IMR-90 (cell line): ENCODE measurements at regions not wholly inside any gene's neighbourhood (a gene's known extent, or its start where the extent isn't known, plus 50 kb on each side); places are given as distances from the start of the nearest gene placed in this dataset.

Source experiments
- ATAC-seq: fragments of 200-7000 bp; cut with Tn5 transposase; 2 replicates; pipeline ENCODE4 v1.9.1; 2020; ENCODE audit warnings: low read depth, mild to moderate bottlenecking, moderate library complexity
- BruUV-seq: library from RNA; stranded (reverse); fragments of 400-500 nt; replicated peaks from 2 replicates; lab custom pipeline; 2021; lab: Mats Ljungman, UMichigan
- CTCF ChIA-PET: fragments of 300-600 bp; formaldehyde crosslinking; extraction: SDS; loops from one replicate; lab custom pipeline; 2021; ENCODE audit warnings: antibody characterized with exemption; lab: Yijun Ruan, JAX
- POLR2A ChIA-PET: fragments of 300-600 bp; sonication (Branson Sonifier 250); formaldehyde crosslinking; loops from one replicate; lab custom pipeline; 2022; ENCODE audit warnings: antibody characterized with exemption; ENCODE audit not compliant: unreplicated experiment; lab: Charles Lee
- DNase-seq: peaks from one replicate; pipeline ENCODE4 v3.0.0; 2013
- H2AFZ ChIP-seq: replicated peaks from 2 replicates; pipeline ENCODE3; 2013; ENCODE audit warnings: low read length, mild to moderate bottlenecking; ENCODE audit not compliant: poor library complexity
- H2AK5ac ChIP-seq: 2 replicates; pipeline ENCODE4 v1.6.1; 2013; ENCODE audit warnings: low read depth, low read length, inconsistent platforms
- H2AK9ac ChIP-seq: replicated peaks from 2 replicates; pipeline ENCODE3; 2013; ENCODE audit warnings: mild to moderate bottlenecking, low read depth, low read length, moderate library complexity; ENCODE audit not compliant: poor library complexity
- H2BK120ac ChIP-seq: 2 replicates; pipeline ENCODE4 v1.6.1; 2013; ENCODE audit warnings: low read depth, low read length, inconsistent platforms
- H2BK15ac ChIP-seq: 3 replicates; pipeline ENCODE4 v1.6.1; 2013; ENCODE audit warnings: low read depth, low read length, inconsistent platforms
- H2BK20ac ChIP-seq: 2 replicates; pipeline ENCODE4 v1.6.1; 2013; ENCODE audit warnings: low read depth, mild to moderate bottlenecking, inconsistent platforms, low read length, moderate library complexity
- H2BK5ac ChIP-seq: 2 replicates; pipeline ENCODE4 v1.6.1; 2013; ENCODE audit warnings: mild to moderate bottlenecking, low read depth, low read length, inconsistent platforms; ENCODE audit not compliant: poor library complexity, severe bottlenecking
- H3K14ac ChIP-seq: replicated peaks from 2 replicates; pipeline ENCODE4 v1.6.1; 2013; ENCODE audit warnings: low read depth, low read length, inconsistent platforms
- H3K18ac ChIP-seq: 2 replicates; pipeline ENCODE4 v1.6.1; 2013; ENCODE audit warnings: low read depth, low read length, control low read depth
- H3K23ac ChIP-seq: 2 replicates; pipeline ENCODE4 v1.6.1; 2013; ENCODE audit warnings: low read depth, low read length, inconsistent platforms
- H3K27ac ChIP-seq: 2 replicates; pipeline ENCODE4 v1.5.1; 2013; ENCODE audit warnings: mild to moderate bottlenecking, control low read depth, low read length; ENCODE audit not compliant: insufficient read depth
- H3K27me3 ChIP-seq: 2 replicates; pipeline ENCODE4 v1.6.1; 2013; ENCODE audit warnings: low read length; ENCODE audit not compliant: control insufficient read depth, insufficient read depth
- H3K36me3 ChIP-seq: 2 replicates; pipeline ENCODE4 v1.6.1; 2013; ENCODE audit warnings: low read length, mixed read lengths; ENCODE audit not compliant: control insufficient read depth, insufficient read depth
- H3K4ac ChIP-seq: 2 replicates; pipeline ENCODE4 v1.6.1; 2013; ENCODE audit warnings: low read depth, low read length, inconsistent platforms
- H3K4me1 ChIP-seq: 2 replicates; pipeline ENCODE4 v1.6.1; 2013; ENCODE audit warnings: low read length, mixed read lengths; ENCODE audit not compliant: control insufficient read depth, insufficient read depth
- H3K4me2 ChIP-seq: 2 replicates; pipeline ENCODE4 v1.6.1; 2013; ENCODE audit warnings: low read depth, mild to moderate bottlenecking, control low read depth, low read length, moderate library complexity
- H3K4me3 ChIP-seq: 2 replicates; pipeline ENCODE4 v1.5.1; 2013; ENCODE audit warnings: low read depth, mild to moderate bottlenecking, control low read depth, low read length, moderate library complexity; ENCODE audit not compliant: insufficient read depth
- H3K56ac ChIP-seq: 2 replicates; pipeline ENCODE4 v1.6.1; 2013; ENCODE audit warnings: low read length, inconsistent platforms; ENCODE audit not compliant: insufficient read depth; ENCODE audit errors: extremely low read depth
- H3K79me1 ChIP-seq, 2 experiments: 2 replicates each; pipeline ENCODE4 v1.6.1; 2013; ENCODE audit warnings: low read length in 2 of 2, inconsistent platforms in 1 of 2, low read depth in 1 of 2
- H3K9ac ChIP-seq: 2 replicates; pipeline ENCODE4 v1.6.1; 2013; ENCODE audit warnings: low read depth, low read length, control low read depth
- H3K9me1 ChIP-seq: 2 replicates; pipeline ENCODE4 v1.6.1; 2013; ENCODE audit warnings: low read length, inconsistent platforms; ENCODE audit not compliant: insufficient read depth
- H3K9me3 ChIP-seq: 2 replicates; pipeline ENCODE4 v1.6.1; 2013; ENCODE audit warnings: low read length; ENCODE audit not compliant: control insufficient read depth, insufficient read depth
- H4K20me1 ChIP-seq: 2 replicates; pipeline ENCODE4 v1.6.1; 2013; ENCODE audit warnings: low read length, inconsistent platforms; ENCODE audit not compliant: insufficient read depth
- H4K5ac ChIP-seq: 2 replicates; pipeline ENCODE4 v1.6.1; 2013; ENCODE audit warnings: mild to moderate bottlenecking, low read depth, low read length, control low read depth
- H4K8ac ChIP-seq, 2 experiments: 2 replicates each; pipeline ENCODE4 v1.6.1; 2013; ENCODE audit warnings: low read depth in 2 of 2, low read length in 2 of 2, control low read depth in 1 of 2, inconsistent platforms in 1 of 2
- H4K91ac ChIP-seq: 2 replicates; pipeline ENCODE4 v1.6.1; 2013; ENCODE audit warnings: low read depth, low read length, inconsistent platforms; ENCODE audit not compliant: insufficient read depth
- BHLHE40 ChIP-seq: fragments of 150-350 bp; IDR thresholded peaks from 2 replicates; pipeline ENCODE4 v1.6.1; 2016; ENCODE audit warnings: mild to moderate bottlenecking, low read depth, low read length
- CHD1 ChIP-seq: IDR thresholded peaks from 2 replicates; pipeline ENCODE4 v1.6.1; 2012; ENCODE audit warnings: low read depth, low read length, improper control_type of control experiment
- FOS ChIP-seq: fragments of 150-350 bp; IDR thresholded peaks from 2 replicates; pipeline ENCODE4 v1.6.1; 2016; ENCODE audit warnings: low read depth, low read length
- MAFK ChIP-seq: IDR thresholded peaks from 2 replicates; pipeline ENCODE4 v1.6.1; 2012; ENCODE audit warnings: low read depth, low read length, improper control_type of control experiment
- NFE2L2 ChIP-seq: fragments of 150-350 bp; IDR thresholded peaks from 2 replicates; pipeline ENCODE4 v1.6.1; 2016; ENCODE audit warnings: low read depth, mild to moderate bottlenecking, low read length
- POLR2A ChIP-seq: IDR thresholded peaks from 2 replicates; pipeline ENCODE4 v1.6.1; 2012; ENCODE audit warnings: mild to moderate bottlenecking, low read depth, low read length
- RCOR1 ChIP-seq: IDR thresholded peaks from 2 replicates; pipeline ENCODE4 v1.6.1; 2012; ENCODE audit warnings: mild to moderate bottlenecking, low read length, improper control_type of control experiment; ENCODE audit not compliant: insufficient replicate concordance
- SMC3 ChIP-seq: fragments of 150-350 bp; IDR thresholded peaks from 2 replicates; pipeline ENCODE4 v1.6.1; 2016; ENCODE audit warnings: low read depth, mild to moderate bottlenecking, antibody characterized with exemption, low read length, moderate library complexity
- WGBS, 2 experiments: methylation state at CpG; one replicate each; pipeline versions ENCODE4 v1.1.5 to v1.1.7; 2013; ENCODE audit warnings: missing lambda C conversion rate in 2 of 2; ENCODE audit not compliant: insufficient read length in 1 of 2; ENCODE audit errors: extremely low coverage in 2 of 2; 5-methylcytosine and 5-hydroxymethylcytosine counted together
- dilution Hi-C: fragments of 300-500 bp; cut with HindIII; formaldehyde crosslinking; loops from one replicate; pipeline ENCODE4 v1.14.3; 2018; ENCODE audit warnings: low sequenced_read_pairs; ENCODE audit not compliant: unreplicated experiment
- in situ Hi-C: fragments of 300-500 bp; cut with MboI; formaldehyde crosslinking; loops from 3 replicates; pipeline ENCODE4 v1.14.3; 2019; ENCODE audit warnings: low sequenced_read_pairs, inconsistent platforms, mixed read lengths
- intact Hi-C: fragments of 100-400 bp; cut with micrococcal nuclease; formaldehyde crosslinking; loops from 2 replicates; pipeline ENCODE4 v1.10.0; 2022
- TF ChIP-seq, protein P1 (sequence below): conservative IDR thresholded peaks from 2 replicates; pipeline ENCODE4 v1.5.1; 2012; ENCODE audit warnings: mild to moderate bottlenecking, low read depth, low read length, improper control_type of control experiment

DNA sequence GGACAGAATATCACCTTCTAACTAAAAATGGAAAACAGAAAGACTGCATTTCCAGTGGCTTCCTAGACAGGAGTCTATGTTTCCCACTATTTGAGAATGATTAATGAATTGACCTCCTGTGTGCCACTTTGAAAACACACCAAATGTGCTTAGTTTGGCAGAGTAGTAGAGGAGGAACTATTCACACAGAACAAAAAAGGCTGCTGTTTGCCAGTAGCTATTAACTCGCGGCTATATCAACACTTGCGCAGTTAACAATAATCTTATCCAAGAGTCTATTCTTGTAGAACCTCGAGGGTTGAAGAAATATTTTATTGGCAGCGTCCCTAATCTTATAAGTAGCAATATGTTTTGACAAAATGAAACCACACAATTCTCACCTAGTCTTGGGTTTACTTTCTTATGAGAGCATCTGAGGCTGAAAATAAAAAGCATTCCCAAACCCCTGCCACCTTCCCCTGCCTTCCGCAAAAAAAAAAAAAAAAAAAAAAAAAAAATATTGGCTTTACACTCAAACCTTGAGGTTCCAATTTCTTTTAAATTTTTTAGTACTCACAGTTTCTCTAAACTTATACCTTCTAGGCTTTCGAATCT lies 127.3 kb upstream of the FLRT2 start:
- WGBS, 2 experiments, result no CpG with 5 or more reads among the region's 7 CpGs
- H3K27ac ChIP-seq, result no peak overlapping the region
- CTCF ChIA-PET, result no interaction called here
- H3K14ac ChIP-seq, result no peak overlapping the region
- no peak overlapping the region for H2BK20ac ChIP-seq
- BruUV-seq, result no TSS peak
- no peak overlapping the region for H2BK120ac ChIP-seq
- H4K20me1 ChIP-seq, result no peaks in the 10 kb centered on the region
- no peak overlapping the region for H2AK9ac ChIP-seq
- no peak overlapping the region for H4K8ac ChIP-seq
- H3K56ac ChIP-seq, result no peak overlapping the region
- no peaks in the 10 kb centered on the region for H3K9me3 ChIP-seq
- no peak overlapping the region for H2BK5ac ChIP-seq
- no peak overlapping the region for H3K18ac ChIP-seq
- H4K5ac ChIP-seq, result no peak overlapping the region
- intact Hi-C loops, result no loop called here
- no peak for ATAC-seq
- no peak overlapping the region for H2AFZ ChIP-seq
- no peaks in the 10 kb centered on the region for H3K79me1 ChIP-seq
- no peak overlapping the region for H2BK15ac ChIP-seq
- in situ Hi-C loops, result no loop called here
- dilution Hi-C loops, result no loop called here
- H2AK5ac ChIP-seq, result no peak overlapping the region
- no peak overlapping the region for H3K4me3 ChIP-seq
- no peak overlapping the region for H3K4ac ChIP-seq
- no peak overlapping the region for H4K91ac ChIP-seq
- H3K23ac ChIP-seq, result no peak overlapping the region
- no peak overlapping the region for H3K4me2 ChIP-seq
- H3K27me3 ChIP-seq, result no peaks in the 10 kb centered on the region
- no peaks in the 10 kb centered on the region for H3K9me1 ChIP-seq
- no peak for DNase-seq
- H3K4me1 ChIP-seq, result no peaks in the 10 kb centered on the region
- H3K9ac ChIP-seq, result no peak overlapping the region
- no peak for TF ChIP-seq SMC3
- TF ChIP-seq, protein P1, sequence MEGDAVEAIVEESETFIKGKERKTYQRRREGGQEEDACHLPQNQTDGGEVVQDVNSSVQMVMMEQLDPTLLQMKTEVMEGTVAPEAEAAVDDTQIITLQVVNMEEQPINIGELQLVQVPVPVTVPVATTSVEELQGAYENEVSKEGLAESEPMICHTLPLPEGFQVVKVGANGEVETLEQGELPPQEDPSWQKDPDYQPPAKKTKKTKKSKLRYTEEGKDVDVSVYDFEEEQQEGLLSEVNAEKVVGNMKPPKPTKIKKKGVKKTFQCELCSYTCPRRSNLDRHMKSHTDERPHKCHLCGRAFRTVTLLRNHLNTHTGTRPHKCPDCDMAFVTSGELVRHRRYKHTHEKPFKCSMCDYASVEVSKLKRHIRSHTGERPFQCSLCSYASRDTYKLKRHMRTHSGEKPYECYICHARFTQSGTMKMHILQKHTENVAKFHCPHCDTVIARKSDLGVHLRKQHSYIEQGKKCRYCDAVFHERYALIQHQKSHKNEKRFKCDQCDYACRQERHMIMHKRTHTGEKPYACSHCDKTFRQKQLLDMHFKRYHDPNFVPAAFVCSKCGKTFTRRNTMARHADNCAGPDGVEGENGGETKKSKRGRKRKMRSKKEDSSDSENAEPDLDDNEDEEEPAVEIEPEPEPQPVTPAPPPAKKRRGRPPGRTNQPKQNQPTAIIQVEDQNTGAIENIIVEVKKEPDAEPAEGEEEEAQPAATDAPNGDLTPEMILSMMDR, result no peak
- TF ChIP-seq POLR2A, result no peak
- no peak for TF ChIP-seq BHLHE40
- no peak for TF ChIP-seq FOS
- no peak for TF ChIP-seq CHD1
- no peak for TF ChIP-seq MAFK
- TF ChIP-seq NFE2L2, result no peak
- TF ChIP-seq RCOR1, result no peak
- POLR2A ChIA-PET, result no interaction called here
- no peaks in the 10 kb centered on the region for H3K36me3 ChIP-seq
